ENCODE measurements at regions not wholly inside any gene's neighbourhood (a gene's known extent, or its start where the extent isn't known, plus 50 kb on each side); places are given as distances from the start of the nearest gene placed in this dataset.

GRCh38 chr15:95968856-95969255, 361.6 kb upstream of the NR2F2 start:
- H3K27me3 ChIP-seq = no peaks in the 10 kb centered on the region
- intact Hi-C loops (cut with DNase I) = no loop called here
- no peaks in the 10 kb centered on the region for H3K36me3 ChIP-seq
- no peak overlapping the region for H3K4me3 ChIP-seq
- TF ChIP-seq POLR2AphosphoS5 (IDR thresholded peaks at IDR 0.05) (no peak), POLR2A (IDR thresholded peaks at IDR 0.05) (no peak), CTCF (IDR thresholded peaks at IDR 0.05) (no peak), EP300 (IDR thresholded peaks at IDR 0.05) (no peak)
- H3K27ac ChIP-seq = no peak overlapping the region
- no peaks in the 10 kb centered on the region for H3K4me1 ChIP-seq
- no peaks in the 10 kb centered on the region for H3K9me3 ChIP-seq
- WGBS, 2 donors = 85 to 95% methylated on average over 5 of the region's 5 CpGs
- DNase-seq = no peak

- intact Hi-C loops (cut with DNase I) = no loop called here
- TF ChIP-seq EP300 (IDR thresholded peaks at IDR 0.05) (no peak), POLR2AphosphoS5 (IDR thresholded peaks at IDR 0.05) (no peak), POLR2A (IDR thresholded peaks at IDR 0.05) (no peak), CTCF (IDR thresholded peaks at IDR 0.05) (no peak)
- no peaks in the 10 kb centered on the region for H3K36me3 ChIP-seq
- H3K4me1 ChIP-seq = no peaks in the 10 kb centered on the region
- no peaks in the 10 kb centered on the region for H3K9me3 ChIP-seq
- no peaks in the 10 kb centered on the region for H3K27me3 ChIP-seq
- H3K4me3 ChIP-seq = no peak overlapping the region
- 59 to 86% methylated on average over 3 of the region's 3 CpGs for WGBS, 2 donors
- no peak overlapping the region for H3K27ac ChIP-seq
- no peak for DNase-seq
Measured at GRCh38 chr15:95970326-95970725, 360.2 kb upstream of the NR2F2 start.

GRCh38 chr15:95972041-95972553, 358.4 kb upstream of the NR2F2 start:
- intact Hi-C loops (cut with DNase I) = no loop called here
- Histone ChIP-seq H3K27me3 (no peaks in the 10 kb centered on the region), H3K4me3 (no peak overlapping the region), H3K4me1 (no peaks in the 10 kb centered on the region), H3K27ac (no peak overlapping the region), H3K9me3 (no peaks in the 10 kb centered on the region), H3K36me3 (no peaks in the 10 kb centered on the region)
- WGBS, 2 donors = 56 to 70% methylated on average over 6 of the region's 6 CpGs
- TF ChIP-seq POLR2A (IDR thresholded peaks at IDR 0.05) = no peak
- TF ChIP-seq EP300 (IDR thresholded peaks at IDR 0.05) = no peak
- no peak for TF ChIP-seq CTCF (IDR thresholded peaks at IDR 0.05)
- TF ChIP-seq POLR2AphosphoS5 (IDR thresholded peaks at IDR 0.05) = no peak
- no peak for DNase-seq

GRCh38 chr15:95972812-95973211, 357.7 kb upstream of the NR2F2 start:
- H3K27ac ChIP-seq = no peak overlapping the region
- TF ChIP-seq EP300 (IDR thresholded peaks at IDR 0.05) (no peak), CTCF (IDR thresholded peaks at IDR 0.05) (no peak), POLR2AphosphoS5 (IDR thresholded peaks at IDR 0.05) (no peak), POLR2A (IDR thresholded peaks at IDR 0.05) (no peak)
- H3K4me3 ChIP-seq = no peak overlapping the region
- no peaks in the 10 kb centered on the region for H3K27me3 ChIP-seq
- no peaks in the 10 kb centered on the region for H3K4me1 ChIP-seq
- WGBS, 2 donors = 93 to 94% methylated on average over 4 of the region's 4 CpGs
- intact Hi-C loops (cut with DNase I) = no loop called here
- H3K36me3 ChIP-seq = no peaks in the 10 kb centered on the region
- H3K9me3 ChIP-seq = no peaks in the 10 kb centered on the region
- DNase-seq = no peak

GRCh38 chr15:95973566-95974256, 356.8 kb upstream of the NR2F2 start:
- 55 to 61% methylated on average over 7 of the region's 7 CpGs for WGBS, 2 donors
- intact Hi-C loops (cut with DNase I) = no loop called here

More at GRCh38 chr15:95973566-95974256, 356.8 kb upstream of the NR2F2 start:
- H3K9me3 ChIP-seq = no peaks in the 10 kb centered on the region
- no peak for DNase-seq
- H3K36me3 ChIP-seq = no peaks in the 10 kb centered on the region
- H3K4me1 ChIP-seq = no peaks in the 10 kb centered on the region
- TF ChIP-seq POLR2AphosphoS5 (IDR thresholded peaks at IDR 0.05) = no peak
- TF ChIP-seq CTCF (IDR thresholded peaks at IDR 0.05) = no peak
- no peak for TF ChIP-seq POLR2A (IDR thresholded peaks at IDR 0.05)
- TF ChIP-seq EP300 (IDR thresholded peaks at IDR 0.05) = no peak
- no peak overlapping the region for H3K4me3 ChIP-seq
- no peak overlapping the region for H3K27ac ChIP-seq
- no peaks in the 10 kb centered on the region for H3K27me3 ChIP-seq
